ENCODE measurements at regions not wholly inside any gene's neighbourhood (a gene's known extent, or its start where the extent isn't known, plus 50 kb on each side); places are given as distances from the start of the nearest gene placed in this dataset.

- Mint-ChIP-seq H3K4me3 (no peak overlapping the region), H3K4me1 (no peaks in the 10 kb centered on the region), H3K36me3 (ENCODE audit: low read depth) (no peaks in the 10 kb centered on the region), H3K9me3 (peaks cover 3% of the 10 kb centered on the region), H3K27ac (no peak overlapping the region), H3K27me3 (no peaks in the 10 kb centered on the region)
- no peak for ATAC-seq (ENCODE audit: low read depth)
- intact Hi-C loops (cut with micrococcal nuclease): no loop called here
- TF ChIP-seq CTCF (IDR thresholded peaks at IDR 0.05): no peak
- POLR2A ChIA-PET: no interaction called here
- DNase-seq: no peak
- CTCF ChIA-PET: no interaction called here
Observed at GRCh38 chr7:13312307-13312706, 624.9 kb downstream of the ARL4A start.

- Mint-ChIP-seq H3K4me1 (no peaks in the 10 kb centered on the region), H3K27me3 (no peaks in the 10 kb centered on the region), H3K9me3 (no peaks in the 10 kb centered on the region), H3K4me3 (no peak overlapping the region), H3K36me3 (ENCODE audit: low read depth) (no peaks in the 10 kb centered on the region), H3K27ac (no peak overlapping the region)
- no peak for ATAC-seq (ENCODE audit: low read depth)
- CTCF ChIA-PET: no interaction called here
- intact Hi-C loops (cut with micrococcal nuclease): no loop called here
- DNase-seq: no peak
- POLR2A ChIA-PET: no interaction called here
- no peak for TF ChIP-seq CTCF (IDR thresholded peaks at IDR 0.05)
Observed at GRCh38 chr7:13320333-13320732, 632.9 kb downstream of the ARL4A start.

- CTCF ChIA-PET: no interaction called here
Observed at GRCh38 chr7:13321316-13321715, 633.9 kb downstream of the ARL4A start.

GRCh38 chr7:13322126-13322525 is 634.7 kb downstream of the ARL4A start:
- ChIA-PET CTCF (no interaction called here), POLR2A (no interaction called here)
- Mint-ChIP-seq H3K27me3 (no peaks in the 10 kb centered on the region), H3K27ac (no peak overlapping the region), H3K36me3 (ENCODE audit: low read depth) (no peaks in the 10 kb centered on the region), H3K4me3 (no peak overlapping the region), H3K9me3 (peaks cover 6% of the 10 kb centered on the region), H3K4me1 (no peaks in the 10 kb centered on the region)
- intact Hi-C loops (cut with micrococcal nuclease): no loop called here
- no peak for DNase-seq
- ATAC-seq (ENCODE audit: low read depth): no peak
- TF ChIP-seq CTCF (IDR thresholded peaks at IDR 0.05): no peak

More at GRCh38 chr7:13321316-13321715, 633.9 kb downstream of the ARL4A start:
- intact Hi-C loops (cut with micrococcal nuclease): no loop called here
- DNase-seq (no peak), ATAC-seq (ENCODE audit: low read depth) (no peak)
- no peak overlapping the region for H3K27ac Mint-ChIP-seq
- H3K36me3 Mint-ChIP-seq (ENCODE audit: low read depth): no peaks in the 10 kb centered on the region
- H3K9me3 Mint-ChIP-seq: peaks cover 4% of the 10 kb centered on the region
- H3K4me1 Mint-ChIP-seq: no peaks in the 10 kb centered on the region
- H3K27me3 Mint-ChIP-seq: no peaks in the 10 kb centered on the region
- H3K4me3 Mint-ChIP-seq: no peak overlapping the region
- POLR2A ChIA-PET: no interaction called here
- TF ChIP-seq CTCF (IDR thresholded peaks at IDR 0.05): no peak

- no peak overlapping the region for H3K27ac Mint-ChIP-seq
- POLR2A ChIA-PET: no interaction called here
- no peaks in the 10 kb centered on the region for H3K27me3 Mint-ChIP-seq
- no peak for ATAC-seq (ENCODE audit: low read depth)
- CTCF ChIA-PET: no interaction called here
- intact Hi-C loops (cut with micrococcal nuclease): no loop called here
- DNase-seq: no peak
- TF ChIP-seq CTCF (IDR thresholded peaks at IDR 0.05): no peak
- H3K36me3 Mint-ChIP-seq (ENCODE audit: low read depth): no peaks in the 10 kb centered on the region
- H3K4me1 Mint-ChIP-seq: no peaks in the 10 kb centered on the region
- no peak overlapping the region for H3K4me3 Mint-ChIP-seq
- H3K9me3 Mint-ChIP-seq: peaks cover 6% of the 10 kb centered on the region
Observed at GRCh38 chr7:13327669-13328068, 640.2 kb downstream of the ARL4A start.

All from activated B cell treated with CpG ODN at 0.5 μM for 24 hours (primary cell).